Tibial artery (tissue), 4 donors: ENCODE measurements at regions not wholly inside any gene's neighbourhood (a gene's known extent, or its start where the extent isn't known, plus 50 kb on each side); places are given as distances from the start of the nearest gene placed in this dataset.

Source experiments
- DNase-seq, 2 donors: peaks; one replicate each; pipeline ENCODE4 v3.0.0-alpha.2; 2019
- H3K27ac ChIP-seq, 2 donors: fragments of 200-600 bp; sonication (generic) in 1 of 2; 1 replicate in 1 of 2; 2 replicates in 1 of 2; pipeline ENCODE4 v1.5.1; 2018 to 2019; ENCODE audit warnings: mild to moderate bottlenecking in 1 of 2
- H3K27me3 ChIP-seq, 2 donors: fragments of 200-600 bp; sonication (generic) in 1 of 2; one replicate each; pipeline versions ENCODE4 v1.5.1 to v1.6.0; 2016 to 2019
- H3K36me3 ChIP-seq, 3 donors: fragments of 200-600 bp; sonication (generic) in 2 of 3; one replicate each; pipeline ENCODE4 v1.5.1; 2016 to 2019; ENCODE audit warnings: mild to moderate bottlenecking in 2 of 3
- H3K4me1 ChIP-seq, 4 donors: fragments of 200-600 bp; sonication (generic) in 2 of 4; 1 replicate in 3 of 4; 2 replicates in 1 of 4; pipeline ENCODE4 v1.5.1; 2016 to 2019
- H3K4me3 ChIP-seq, 2 donors: fragments of 200-600 bp; sonication (generic) in 1 of 2; 1 replicate in 1 of 2; 2 replicates in 1 of 2; pipeline ENCODE4 v1.5.1; 2018 to 2019; ENCODE audit warnings: mild to moderate bottlenecking in 2 of 2
- H3K9me3 ChIP-seq, 3 donors: fragments of 200-600 bp; sonication (generic) in 1 of 3; one replicate each; pipeline ENCODE4 v1.5.1; 2016 to 2019
- CTCF ChIP-seq, 2 experiments: fragments of 200-600 bp in 1 of 2; fragments of 450-650 bp in 1 of 2; IDR thresholded peaks; one replicate each; pipeline ENCODE4 v1.5.1; 2017 to 2019; ENCODE audit warnings: antibody characterized with exemption in 2 of 2, mild to moderate bottlenecking in 1 of 2, moderate library complexity in 1 of 2
- intact Hi-C: fragments of 100-400 bp; cut with DNase I; formaldehyde crosslinking; loops from one replicate; pipeline ENCODE4 v1.15.0; 2023; ENCODE audit warnings: low total_unique reads

- no peak for TF ChIP-seq CTCF (IDR thresholded peaks at IDR 0.05)
- no peak overlapping the region for H3K4me3 ChIP-seq
- H3K27ac ChIP-seq: no peak overlapping the region
- H3K36me3 ChIP-seq: no peaks in the 10 kb centered on the region
- intact Hi-C loops: no loop called here
- H3K27me3 ChIP-seq: no peaks in the 10 kb centered on the region
- no peaks in the 10 kb centered on the region for H3K9me3 ChIP-seq
- no peaks in the 10 kb centered on the region for H3K4me1 ChIP-seq
- no peak for DNase-seq
Observed at GRCh38 chr14:54226103-54226502, 170.7 kb upstream of the CDKN3 start.

- intact Hi-C loops: no loop called here
- H3K4me1 ChIP-seq: no peaks in the 10 kb centered on the region
- no peak for TF ChIP-seq CTCF (IDR thresholded peaks at IDR 0.05)
- H3K27ac ChIP-seq: no peak overlapping the region
- no peaks in the 10 kb centered on the region for H3K9me3 ChIP-seq
- no peak for DNase-seq
- no peaks in the 10 kb centered on the region for H3K27me3 ChIP-seq
- H3K4me3 ChIP-seq: no peak overlapping the region
- H3K36me3 ChIP-seq: no peaks in the 10 kb centered on the region
Observed at GRCh38 chr14:54226558-54226957, 170.2 kb upstream of the CDKN3 start.

- no peaks in the 10 kb centered on the region for H3K9me3 ChIP-seq
- H3K27ac ChIP-seq: no peak overlapping the region
- no peaks in the 10 kb centered on the region for H3K36me3 ChIP-seq
- no peak for TF ChIP-seq CTCF (IDR thresholded peaks at IDR 0.05)
- no peaks in the 10 kb centered on the region for H3K27me3 ChIP-seq
- no peak for DNase-seq
- H3K4me3 ChIP-seq: no peak overlapping the region
- intact Hi-C loops: no loop called here
- H3K4me1 ChIP-seq: no peaks in the 10 kb centered on the region
Observed at GRCh38 chr14:54229136-54229535, 167.7 kb upstream of the CDKN3 start.

GRCh38 chr14:54230645-54231044, 166.2 kb upstream of the CDKN3 start:
- Histone ChIP-seq H3K9me3 (no peaks in the 10 kb centered on the region), H3K4me1 (no peaks in the 10 kb centered on the region), H3K36me3 (no peaks in the 10 kb centered on the region), H3K4me3 (no peak overlapping the region), H3K27ac (no peak overlapping the region), H3K27me3 (no peaks in the 10 kb centered on the region)
- no peak for TF ChIP-seq CTCF (IDR thresholded peaks at IDR 0.05)
- no peak for DNase-seq
- intact Hi-C loops: no loop called here

GRCh38 chr14:54232735-54233134, 164.1 kb upstream of the CDKN3 start:
- DNase-seq: no peak
- no peak overlapping the region for H3K27ac ChIP-seq
- H3K36me3 ChIP-seq: no peaks in the 10 kb centered on the region
- H3K4me3 ChIP-seq: no peak overlapping the region
- H3K27me3 ChIP-seq: no peaks in the 10 kb centered on the region
- no peaks in the 10 kb centered on the region for H3K9me3 ChIP-seq
- H3K4me1 ChIP-seq: no peaks in the 10 kb centered on the region
- intact Hi-C loops: no loop called here
- TF ChIP-seq CTCF (IDR thresholded peaks at IDR 0.05): no peak

- DNase-seq: no peak
- H3K27ac ChIP-seq: no peak overlapping the region
- no peaks in the 10 kb centered on the region for H3K4me1 ChIP-seq
- H3K27me3 ChIP-seq: no peaks in the 10 kb centered on the region
- H3K9me3 ChIP-seq: peaks cover 0 to 8% (median 0%) of the 10 kb centered on the region in 3 donors
- H3K36me3 ChIP-seq: no peaks in the 10 kb centered on the region
- intact Hi-C loops: no loop called here
- no peak for TF ChIP-seq CTCF (IDR thresholded peaks at IDR 0.05)
- H3K4me3 ChIP-seq: no peak overlapping the region
Observed at GRCh38 chr14:54241517-54241916, 155.3 kb upstream of the CDKN3 start.
